CD14-positive monocyte (primary cell): ENCODE measurements at regions not wholly inside any gene's neighbourhood (a gene's known extent, or its start where the extent isn't known, plus 50 kb on each side); places are given as distances from the start of the nearest gene placed in this dataset.
A peak's percentile ranks its signal among the peaks of the same experiment; 100 is the strongest.
"Not testable (repeated sequence)": the region's sequence is repeated elsewhere in the genome, so short reads cannot be mapped to it uniquely, and the experiment has no call there.

Source experiments
- DNase-seq, 3 donors: peaks; one replicate each; pipeline ENCODE4 v3.0.0-alpha.2; 2011 to 2022
- H2AFZ ChIP-seq: 2 replicates; pipeline ENCODE4 v1.6.0; 2012; ENCODE audit warnings: mild to moderate bottlenecking, low read depth, low read length, inconsistent platforms; ENCODE audit not compliant: insufficient read depth, poor library complexity, severe bottlenecking
- H3K27ac ChIP-seq, 2 donors: 1 replicate in 1 of 2; 2 replicates in 1 of 2; pipeline ENCODE4 v1.5.1; 2012 to 2013; ENCODE audit warnings: low read length in 2 of 2, control low read depth in 1 of 2, inconsistent platforms in 1 of 2, low read depth in 1 of 2, mild to moderate bottlenecking in 1 of 2
- H3K27me3 ChIP-seq, 2 donors: one replicate each; pipeline versions ENCODE4 v1.6.0 to v1.6.1; 2011 to 2013; ENCODE audit warnings: low read length in 2 of 2; ENCODE audit not compliant: control insufficient read depth in 2 of 2, insufficient read depth in 2 of 2
- H3K36me3 ChIP-seq, 2 donors: replicated peaks in 1 of 2; 1 replicate in 1 of 2; 2 replicates in 1 of 2; pipeline versions ENCODE4 v1.5.1 to v1.6.1; 2012 to 2013; ENCODE audit warnings: low read length in 2 of 2, control low read depth in 1 of 2, inconsistent platforms in 1 of 2, mild to moderate bottlenecking in 1 of 2; ENCODE audit not compliant: insufficient read depth in 2 of 2, control insufficient read depth in 1 of 2
- H3K4me1 ChIP-seq, 2 donors: 1 replicate in 1 of 2; 2 replicates in 1 of 2; pipeline versions ENCODE4 v1.5.1 to v1.6.1; 2012 to 2013; ENCODE audit warnings: low read length in 2 of 2, control low read depth in 1 of 2, inconsistent platforms in 1 of 2, mild to moderate bottlenecking in 1 of 2, moderate library complexity in 1 of 2; ENCODE audit not compliant: insufficient read depth in 2 of 2, control insufficient read depth in 1 of 2
- H3K4me2 ChIP-seq: replicated peaks from 2 replicates; pipeline ENCODE3; 2012; ENCODE audit warnings: low read length, moderate library complexity, mild to moderate bottlenecking; ENCODE audit not compliant: poor library complexity, severe bottlenecking; ENCODE audit errors: extremely low read depth
- H3K4me3 ChIP-seq, 3 experiments: fragments of 200-600 bp in 1 of 3; sonication (generic) in 1 of 3; replicated peaks in 1 of 3; 1 replicate in 2 of 3; 2 replicates in 1 of 3; pipeline ENCODE4 v1.5.1; 2011 to 2013; ENCODE audit warnings: low read length in 3 of 3, mild to moderate bottlenecking in 3 of 3, control low read depth in 2 of 3, low read depth in 2 of 3, inconsistent platforms in 1 of 3, moderate library complexity in 1 of 3
- H3K79me2 ChIP-seq: 2 replicates; pipeline ENCODE4 v1.6.0; 2012; ENCODE audit warnings: mild to moderate bottlenecking, control low read depth, inconsistent platforms, low read length, moderate library complexity; ENCODE audit not compliant: insufficient read depth
- H3K9ac ChIP-seq: 2 replicates; pipeline ENCODE4 v1.6.0; 2017; ENCODE audit warnings: low read length, mild to moderate bottlenecking; ENCODE audit not compliant: insufficient read depth, poor library complexity, severe bottlenecking
- H3K9me3 ChIP-seq, 2 donors: replicated peaks in 1 of 2; 1 replicate in 1 of 2; 2 replicates in 1 of 2; pipeline versions ENCODE4 v1.5.1 to v1.6.1; 2012 to 2013; ENCODE audit warnings: low read length in 2 of 2, control low read depth in 1 of 2; ENCODE audit not compliant: control insufficient read depth in 1 of 2, insufficient read depth in 1 of 2
- H4K20me1 ChIP-seq: 2 replicates; pipeline ENCODE4 v1.6.0; 2012; ENCODE audit warnings: mild to moderate bottlenecking, low read length, control low read depth, moderate library complexity; ENCODE audit not compliant: insufficient read depth
- H3K27ac Mint-ChIP-seq, 7 donors: one replicate each; pipeline ENCODE4 v1.8.0; 2020; ENCODE audit warnings: mild to moderate bottlenecking in 7 of 7, mixed read lengths in 7 of 7, moderate library complexity in 6 of 7, inconsistent platforms in 2 of 7
- H3K27me3 Mint-ChIP-seq, 3 donors: one replicate each; pipeline ENCODE4 v1.8.0; 2021 to 2022; ENCODE audit warnings: low read depth in 3 of 3, mild to moderate bottlenecking in 3 of 3, mixed read lengths in 3 of 3, moderate library complexity in 3 of 3, inconsistent platforms in 1 of 3
- H3K36me3 Mint-ChIP-seq, 2 donors: one replicate each; pipeline ENCODE4 v1.8.0; 2020; ENCODE audit warnings: mixed read lengths in 2 of 2, inconsistent platforms in 1 of 2, mild to moderate bottlenecking in 1 of 2
- H3K4me1 Mint-ChIP-seq: one replicate; pipeline ENCODE4 v1.8.0; 2020; ENCODE audit warnings: mild to moderate bottlenecking, mixed read lengths
- H3K4me3 Mint-ChIP-seq, 2 donors: one replicate each; pipeline ENCODE4 v1.8.0; 2020; ENCODE audit warnings: mild to moderate bottlenecking in 2 of 2, mixed read lengths in 2 of 2, moderate library complexity in 1 of 2
- H3K9me3 Mint-ChIP-seq, 7 donors: one replicate each; pipeline ENCODE4 v1.8.0; 2020 to 2022; ENCODE audit warnings: mixed read lengths in 7 of 7, mild to moderate bottlenecking in 6 of 7, moderate library complexity in 6 of 7, inconsistent platforms in 2 of 7
- CTCF ChIP-seq: fragments of 200-600 bp; IDR thresholded peaks from one replicate; pipeline ENCODE4 v1.8.0; 2022; ENCODE audit warnings: antibody characterized with exemption, mild to moderate bottlenecking
- WGBS: methylation state at CpG from one replicate; pipeline ENCODE4 v1.1.5; 2013; ENCODE audit warnings: missing lambda C conversion rate; ENCODE audit not compliant: insufficient coverage; 5-methylcytosine and 5-hydroxymethylcytosine counted together
- intact Hi-C, 2 donors: fragments of 100-400 bp; cut with micrococcal nuclease; formaldehyde crosslinking; loops; one replicate each; pipeline versions ENCODE4 v1.15.0 to v1.15.1; 2023

GRCh38 chr7:17099083-17099973 lies 199.1 kb upstream of the AHR start:
- no peak overlapping the region for H3K4me3 ChIP-seq
- H4K20me1 ChIP-seq, result no peaks in the 10 kb centered on the region
- Mint-ChIP-seq H3K36me3 (no peaks in the 10 kb centered on the region), H3K27me3 (no peaks in the 10 kb centered on the region), H3K27ac (no peak overlapping the region), H3K4me1 (peaks cover 10% of the 10 kb centered on the region), H3K4me3 (no peak overlapping the region), H3K9me3 (peaks cover 0 to 7% (median 3%) of the 10 kb centered on the region in 7 donors)
- H3K27me3 ChIP-seq, result no peaks in the 10 kb centered on the region
- H3K27ac ChIP-seq, result no peak overlapping the region
- H3K9ac ChIP-seq, result no peak overlapping the region
- no peaks in the 10 kb centered on the region for H3K79me2 ChIP-seq
- 74% methylated on average over 3 of the region's 12 CpGs for WGBS
- peak in 2 of 3 donors; percentile 50 for DNase-seq
- no peak for TF ChIP-seq CTCF
- H3K4me1 ChIP-seq, result peaks cover 0 to 4% of the 10 kb centered on the region in 2 donors
- no peaks in the 10 kb centered on the region for H3K36me3 ChIP-seq
- intact Hi-C loops, result no loop called here
- H3K9me3 ChIP-seq, result peaks cover 0 to 6% of the 10 kb centered on the region in 2 donors
- H3K4me2 ChIP-seq, result no peak overlapping the region
- H2AFZ ChIP-seq, result no peak overlapping the region

GRCh38 chr7:17099974-17100509 lies 198.4 kb upstream of the AHR start:
- H2AFZ ChIP-seq, result not testable (repeated sequence)

More at GRCh38 chr7:17099974-17100509, 198.4 kb upstream of the AHR start:
- intact Hi-C loops, H3K4me1 ChIP-seq, H3K27me3 Mint-ChIP-seq, H3K36me3 Mint-ChIP-seq, H3K4me3 Mint-ChIP-seq, H4K20me1 ChIP-seq, H3K27ac Mint-ChIP-seq, H3K4me3 ChIP-seq, H3K9me3 Mint-ChIP-seq, H3K79me2 ChIP-seq, H3K36me3 ChIP-seq, H3K4me2 ChIP-seq, H3K27ac ChIP-seq, DNase-seq, H3K9ac ChIP-seq, H3K9me3 ChIP-seq, H3K27me3 ChIP-seq: not testable (repeated sequence)
- peaks cover 10% of the 10 kb centered on the region for H3K4me1 Mint-ChIP-seq
- no CpG with 5 or more reads among the region's 2 CpGs for WGBS
